ENCODE measurements at regions not wholly inside any gene's neighbourhood (a gene's known extent, or its start where the extent isn't known, plus 50 kb on each side); places are given as distances from the start of the nearest gene placed in this dataset.
"Not testable (repeated sequence)": the region's sequence is repeated elsewhere in the genome, so short reads cannot be mapped to it uniquely, and the experiment has no call there.

- intact Hi-C loops (cut with DNase I); H3K36me3 ChIP-seq; H3K27ac ChIP-seq; H3K4me3 ChIP-seq; ATAC-seq; DNase-seq; H3K9me3 ChIP-seq; H3K27me3 ChIP-seq: not testable (repeated sequence)
- peaks cover 13% of the 10 kb centered on the region for H3K4me1 ChIP-seq
Measured at GRCh38 chr1:228796945-228797344, 61.7 kb downstream of the RHOU start.

- TF ChIP-seq CTCF (IDR thresholded peaks at IDR 0.05), result no peak
Measured at GRCh38 chr1:228798035-228798434, 62.8 kb downstream of the RHOU start.

GRCh38 chr1:228798548-228798947, 63.3 kb downstream of the RHOU start:
- no peak for TF ChIP-seq CTCF (IDR thresholded peaks at IDR 0.05)
- peak; percentile 7 for ATAC-seq
- H3K27me3 ChIP-seq, result no peaks in the 10 kb centered on the region
- H3K9me3 ChIP-seq, result no peaks in the 10 kb centered on the region
- no peak overlapping the region for H3K4me3 ChIP-seq
- DNase-seq, result no peak
- intact Hi-C loops (cut with DNase I), result no loop called here
- peaks cover 27% of the 10 kb centered on the region for H3K4me1 ChIP-seq
- H3K27ac ChIP-seq, result no peak overlapping the region
- no peaks in the 10 kb centered on the region for H3K36me3 ChIP-seq

More at GRCh38 chr1:228798035-228798434, 62.8 kb downstream of the RHOU start:
- no peaks in the 10 kb centered on the region for H3K36me3 ChIP-seq
- no peak overlapping the region for H3K4me3 ChIP-seq
- no peak overlapping the region for H3K27ac ChIP-seq
- intact Hi-C loops (cut with DNase I), result no loop called here
- DNase-seq (no peak), ATAC-seq (no peak)
- H3K4me1 ChIP-seq, result peaks cover 22% of the 10 kb centered on the region
- H3K27me3 ChIP-seq, result no peaks in the 10 kb centered on the region
- H3K9me3 ChIP-seq, result no peaks in the 10 kb centered on the region

GRCh38 chr1:228799924-228800323, 64.6 kb downstream of the RHOU start:
- DNase-seq (no peak), ATAC-seq (peak; percentile 60)
- Histone ChIP-seq H3K27ac (peak overlapping the region; percentile 18), H3K36me3 (no peaks in the 10 kb centered on the region), H3K4me1 (peaks cover 29% of the 10 kb centered on the region), H3K4me3 (no peak overlapping the region), H3K27me3 (no peaks in the 10 kb centered on the region), H3K9me3 (no peaks in the 10 kb centered on the region)
- intact Hi-C loops (cut with DNase I), result no loop called here
- TF ChIP-seq CTCF (IDR thresholded peaks at IDR 0.05), result no peak

- TF ChIP-seq CTCF (IDR thresholded peaks at IDR 0.05), result no peak
- Histone ChIP-seq H3K4me3 (no peak overlapping the region), H3K27me3 (no peaks in the 10 kb centered on the region), H3K36me3 (no peaks in the 10 kb centered on the region), H3K9me3 (no peaks in the 10 kb centered on the region), H3K4me1 (peaks cover 29% of the 10 kb centered on the region), H3K27ac (no peak overlapping the region)
- intact Hi-C loops (cut with DNase I), result no loop called here
- DNase-seq (no peak), ATAC-seq (no peak)
Measured at GRCh38 chr1:228801068-228801467, 65.8 kb downstream of the RHOU start.

- no peak for TF ChIP-seq CTCF (IDR thresholded peaks at IDR 0.05)
Measured at GRCh38 chr1:228802386-228803220, 67.3 kb downstream of the RHOU start.

More at GRCh38 chr1:228802386-228803220, 67.3 kb downstream of the RHOU start:
- DNase-seq (no peak), ATAC-seq (peak; percentile 62)
- peaks cover 29% of the 10 kb centered on the region for H3K4me1 ChIP-seq
- peak overlapping the region; percentile 55 for H3K27ac ChIP-seq
- no peaks in the 10 kb centered on the region for H3K27me3 ChIP-seq
- no peaks in the 10 kb centered on the region for H3K36me3 ChIP-seq
- H3K9me3 ChIP-seq, result no peaks in the 10 kb centered on the region
- intact Hi-C loops (cut with DNase I), result no loop called here
- H3K4me3 ChIP-seq, result no peak overlapping the region

Data from upper lobe of right lung (tissue), 1 donor.